PFSK-1 (cell line): ENCODE measurements at regions not wholly inside any gene's neighbourhood (a gene's known extent, or its start where the extent isn't known, plus 50 kb on each side); places are given as distances from the start of the nearest gene placed in this dataset.

Experiments used
- POLR2AphosphoS5 ChIP-seq: IDR thresholded peaks from 2 replicates; pipeline ENCODE4 v1.6.1; 2012; ENCODE audit warnings: low read depth, mild to moderate bottlenecking, control low read depth, low read length, moderate library complexity
- TAF1 ChIP-seq: IDR thresholded peaks from 2 replicates; pipeline ENCODE4 v1.6.1; 2012; ENCODE audit warnings: low read length, control low read depth, borderline replicate concordance; ENCODE audit not compliant: insufficient read depth
- TF ChIP-seq, protein P1 (sequence below), 2 experiments: IDR thresholded peaks; 2 replicates each; pipeline versions ENCODE4 v1.6.1 to v1.8.0; 2011 to 2012; ENCODE audit warnings: low read depth in 2 of 2, low read length in 2 of 2, control low read depth in 1 of 2, inconsistent platforms in 1 of 2, mild to moderate bottlenecking in 1 of 2, moderate library complexity in 1 of 2; ENCODE audit not compliant: insufficient read depth in 1 of 2

DNA sequence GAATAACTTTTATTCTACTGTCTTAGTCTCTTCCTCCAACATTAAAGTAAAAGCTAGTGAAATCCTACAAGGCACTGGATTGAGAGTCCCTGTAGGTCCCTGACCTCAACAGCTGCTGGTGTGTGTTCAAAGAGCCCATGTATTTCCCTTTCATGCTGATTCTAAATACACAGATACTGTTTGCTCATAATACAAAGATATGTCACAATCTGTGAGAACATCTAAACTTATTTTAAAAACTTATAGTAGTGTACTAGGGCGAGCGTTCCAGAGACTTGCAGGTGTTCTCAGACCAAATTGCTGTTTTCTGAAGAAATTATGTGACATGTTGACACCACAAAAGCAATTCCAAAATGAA is 145.9 kb upstream of the LIPC start:
- TF ChIP-seq POLR2AphosphoS5: no peak
- no peak for TF ChIP-seq TAF1
- TF ChIP-seq, protein P1, sequence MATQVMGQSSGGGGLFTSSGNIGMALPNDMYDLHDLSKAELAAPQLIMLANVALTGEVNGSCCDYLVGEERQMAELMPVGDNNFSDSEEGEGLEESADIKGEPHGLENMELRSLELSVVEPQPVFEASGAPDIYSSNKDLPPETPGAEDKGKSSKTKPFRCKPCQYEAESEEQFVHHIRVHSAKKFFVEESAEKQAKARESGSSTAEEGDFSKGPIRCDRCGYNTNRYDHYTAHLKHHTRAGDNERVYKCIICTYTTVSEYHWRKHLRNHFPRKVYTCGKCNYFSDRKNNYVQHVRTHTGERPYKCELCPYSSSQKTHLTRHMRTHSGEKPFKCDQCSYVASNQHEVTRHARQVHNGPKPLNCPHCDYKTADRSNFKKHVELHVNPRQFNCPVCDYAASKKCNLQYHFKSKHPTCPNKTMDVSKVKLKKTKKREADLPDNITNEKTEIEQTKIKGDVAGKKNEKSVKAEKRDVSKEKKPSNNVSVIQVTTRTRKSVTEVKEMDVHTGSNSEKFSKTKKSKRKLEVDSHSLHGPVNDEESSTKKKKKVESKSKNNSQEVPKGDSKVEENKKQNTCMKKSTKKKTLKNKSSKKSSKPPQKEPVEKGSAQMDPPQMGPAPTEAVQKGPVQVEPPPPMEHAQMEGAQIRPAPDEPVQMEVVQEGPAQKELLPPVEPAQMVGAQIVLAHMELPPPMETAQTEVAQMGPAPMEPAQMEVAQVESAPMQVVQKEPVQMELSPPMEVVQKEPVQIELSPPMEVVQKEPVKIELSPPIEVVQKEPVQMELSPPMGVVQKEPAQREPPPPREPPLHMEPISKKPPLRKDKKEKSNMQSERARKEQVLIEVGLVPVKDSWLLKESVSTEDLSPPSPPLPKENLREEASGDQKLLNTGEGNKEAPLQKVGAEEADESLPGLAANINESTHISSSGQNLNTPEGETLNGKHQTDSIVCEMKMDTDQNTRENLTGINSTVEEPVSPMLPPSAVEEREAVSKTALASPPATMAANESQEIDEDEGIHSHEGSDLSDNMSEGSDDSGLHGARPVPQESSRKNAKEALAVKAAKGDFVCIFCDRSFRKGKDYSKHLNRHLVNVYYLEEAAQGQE (IDR thresholded peaks at IDR 0.05; ENCODE audit: insufficient read depth in 1 of 2, low read depth in 2 of 2, low read length in 2 of 2): no peak
